ENCODE measurements at regions not wholly inside any gene's neighbourhood (a gene's known extent, or its start where the extent isn't known, plus 50 kb on each side); places are given as distances from the start of the nearest gene placed in this dataset.

DNA sequence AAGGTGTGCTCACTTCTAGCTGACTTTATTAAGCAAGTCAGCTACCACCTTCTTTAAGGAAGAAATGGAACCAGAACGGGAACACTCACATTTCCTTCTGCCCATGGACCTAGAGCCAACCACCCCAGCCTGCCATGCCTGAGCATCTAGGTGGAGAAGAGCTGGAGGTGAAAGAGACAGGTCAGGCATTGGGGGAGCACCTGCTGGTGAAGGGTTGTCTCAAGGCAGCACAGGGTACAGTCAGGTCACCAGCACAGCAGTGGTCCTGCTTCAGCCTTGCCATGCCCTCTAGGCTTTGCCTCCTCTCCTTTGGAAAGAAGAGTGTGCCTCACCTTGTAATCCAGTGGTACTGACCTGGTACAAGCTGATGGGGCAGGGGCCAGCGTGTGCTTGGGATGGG, 107.9 kb downstream of the KCNF1 start:
- POLR2A ChIA-PET = no interaction called here
- H3K4me2 ChIP-seq (ENCODE audit: low read length) = no peak overlapping the region
- no peak overlapping the region for H3K27ac ChIP-seq (ENCODE audit: low read depth, low read length)
- H3K9me3 ChIP-seq (ENCODE audit: control insufficient read depth in 1 of 2, insufficient read depth in 1 of 2, low read depth in 1 of 2, low read length in 2 of 2) = no peaks in the 10 kb centered on the region
- no TSS peak for BruUV-seq (replicated peaks)
- H3K79me2 ChIP-seq (ENCODE audit: insufficient read depth, low read length) = no peaks in the 10 kb centered on the region
- H4K20me1 ChIP-seq (ENCODE audit: insufficient read depth) = no peaks in the 10 kb centered on the region
- CTCF ChIA-PET = no interaction called here
- TF ChIP-seq, protein P1, sequence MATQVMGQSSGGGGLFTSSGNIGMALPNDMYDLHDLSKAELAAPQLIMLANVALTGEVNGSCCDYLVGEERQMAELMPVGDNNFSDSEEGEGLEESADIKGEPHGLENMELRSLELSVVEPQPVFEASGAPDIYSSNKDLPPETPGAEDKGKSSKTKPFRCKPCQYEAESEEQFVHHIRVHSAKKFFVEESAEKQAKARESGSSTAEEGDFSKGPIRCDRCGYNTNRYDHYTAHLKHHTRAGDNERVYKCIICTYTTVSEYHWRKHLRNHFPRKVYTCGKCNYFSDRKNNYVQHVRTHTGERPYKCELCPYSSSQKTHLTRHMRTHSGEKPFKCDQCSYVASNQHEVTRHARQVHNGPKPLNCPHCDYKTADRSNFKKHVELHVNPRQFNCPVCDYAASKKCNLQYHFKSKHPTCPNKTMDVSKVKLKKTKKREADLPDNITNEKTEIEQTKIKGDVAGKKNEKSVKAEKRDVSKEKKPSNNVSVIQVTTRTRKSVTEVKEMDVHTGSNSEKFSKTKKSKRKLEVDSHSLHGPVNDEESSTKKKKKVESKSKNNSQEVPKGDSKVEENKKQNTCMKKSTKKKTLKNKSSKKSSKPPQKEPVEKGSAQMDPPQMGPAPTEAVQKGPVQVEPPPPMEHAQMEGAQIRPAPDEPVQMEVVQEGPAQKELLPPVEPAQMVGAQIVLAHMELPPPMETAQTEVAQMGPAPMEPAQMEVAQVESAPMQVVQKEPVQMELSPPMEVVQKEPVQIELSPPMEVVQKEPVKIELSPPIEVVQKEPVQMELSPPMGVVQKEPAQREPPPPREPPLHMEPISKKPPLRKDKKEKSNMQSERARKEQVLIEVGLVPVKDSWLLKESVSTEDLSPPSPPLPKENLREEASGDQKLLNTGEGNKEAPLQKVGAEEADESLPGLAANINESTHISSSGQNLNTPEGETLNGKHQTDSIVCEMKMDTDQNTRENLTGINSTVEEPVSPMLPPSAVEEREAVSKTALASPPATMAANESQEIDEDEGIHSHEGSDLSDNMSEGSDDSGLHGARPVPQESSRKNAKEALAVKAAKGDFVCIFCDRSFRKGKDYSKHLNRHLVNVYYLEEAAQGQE (IDR thresholded peaks at IDR 0.05; ENCODE audit: low read depth) = no peak
- TF ChIP-seq YY1 (IDR thresholded peaks at IDR 0.05; ENCODE audit: extremely low read depth, insufficient replicate concordance, low read depth, low read length) = no peak
- no peak for TF ChIP-seq EZH2phosphoT487 (IDR thresholded peaks at IDR 0.05; ENCODE audit: borderline replicate concordance)
- TF ChIP-seq RAD21 (IDR thresholded peaks at IDR 0.05; ENCODE audit: low read depth) = no peak
- TF ChIP-seq EGR1 (IDR thresholded peaks at IDR 0.05; ENCODE audit: low read depth) = no peak
- TF ChIP-seq TCF7L2 (IDR thresholded peaks at IDR 0.05; ENCODE audit: borderline replicate concordance, extremely low read depth, insufficient read depth, insufficient read length) = no peak
- TF ChIP-seq CEBPB (IDR thresholded peaks at IDR 0.05; ENCODE audit: low read depth) = no peak
- TF ChIP-seq ZFX (IDR thresholded peaks at IDR 0.05) = no peak
- H3K27me3 ChIP-seq (ENCODE audit: insufficient read depth, low read length) = no peaks in the 10 kb centered on the region; the same call in 1 of the 2 replicates
- DNase-seq (ENCODE audit: low read depth, low spot score) (no peak), ATAC-seq (no peak)
- no peaks in the 10 kb centered on the region for H3K36me3 ChIP-seq (ENCODE audit: control insufficient read depth in 1 of 2, insufficient read depth in 2 of 2, low read length in 2 of 2)
- no peak overlapping the region for H3K9ac ChIP-seq (ENCODE audit: low read length)
- H3K9me2 ChIP-seq (ENCODE audit: insufficient read depth) = no peaks in the 10 kb centered on the region
- RAD21 ChIA-PET (ENCODE audit: low non-redundant PET in 1 of 2, low total read pairs in 2 of 2, uncharacterized antibody in 2 of 2, unreplicated experiment in 2 of 2) = no interaction called here
- no peak overlapping the region for H3K4me3 ChIP-seq (replicated peaks in 1 of 2; ENCODE audit: low read depth in 1 of 2, low read length in 2 of 2)
- H2AFZ ChIP-seq (ENCODE audit: low read depth, low read length, poor library complexity, severe bottlenecking) = no peak overlapping the region
- intact Hi-C loops (cut with micrococcal nuclease) = loop anchor here (10.0 kb wide), 1 partner anchor 185 kb away; no protein-coding TSS in a partner anchor
- peaks cover 0 to 17% of the 10 kb centered on the region in 2 experiments; a peak in 2 of 4 replicates for H3K4me1 ChIP-seq (ENCODE audit: control insufficient read depth in 1 of 2, insufficient read depth in 2 of 2, low read length in 2 of 2)
